Smooth muscle cell (in vitro differentiated cells): ENCODE measurements at regions not wholly inside any gene's neighbourhood (a gene's known extent, or its start where the extent isn't known, plus 50 kb on each side); places are given as distances from the start of the nearest gene placed in this dataset.

ENCODE experiments used
- DNase-seq: peaks from one replicate; lab custom pipeline; 2025; ENCODE audit not compliant: unreplicated experiment; lab: John Stamatoyannopoulos, UW
- H2AFZ ChIP-seq: fragments of 200-600 bp; sonication (generic); 2 replicates; pipeline ENCODE4 v1.6.0; 2016; ENCODE audit warnings: antibody characterized with exemption, low read depth, mild to moderate bottlenecking
- H3F3A ChIP-seq: fragments of 200-600 bp; sonication (generic); 2 replicates; pipeline ENCODE4 v1.6.0; 2017; ENCODE audit warnings: antibody characterized with exemption, low read depth
- H3K27ac ChIP-seq: fragments of 200-600 bp; sonication (generic); 2 replicates; pipeline ENCODE4 v1.5.1; 2016; ENCODE audit warnings: low read depth, mild to moderate bottlenecking
- H3K27me3 ChIP-seq: fragments of 200-600 bp; sonication (generic); 2 replicates; pipeline ENCODE4 v1.6.1; 2016; ENCODE audit warnings: low read depth, mild to moderate bottlenecking
- H3K36me3 ChIP-seq: fragments of 200-600 bp; sonication (generic); 2 replicates; pipeline ENCODE4 v1.5.1; 2016; ENCODE audit warnings: low read depth
- H3K4me1 ChIP-seq: fragments of 200-600 bp; sonication (generic); 2 replicates; pipeline ENCODE4 v1.5.1; 2016; ENCODE audit warnings: low read depth
- H3K4me2 ChIP-seq: fragments of 200-600 bp; sonication (generic); 2 replicates; pipeline ENCODE4 v1.6.0; 2016; ENCODE audit warnings: mild to moderate bottlenecking
- H3K4me3 ChIP-seq: fragments of 200-600 bp; sonication (generic); 2 replicates; pipeline ENCODE4 v1.5.1; 2016; ENCODE audit warnings: mild to moderate bottlenecking
- H3K79me2 ChIP-seq: fragments of 200-600 bp; sonication (generic); 2 replicates; pipeline ENCODE4 v1.6.0; 2016; ENCODE audit warnings: low read depth, mild to moderate bottlenecking
- H3K9ac ChIP-seq: fragments of 200-600 bp; sonication (generic); 2 replicates; pipeline ENCODE4 v1.6.0; 2016; ENCODE audit warnings: low read depth
- H3K9me3 ChIP-seq: fragments of 200-600 bp; sonication (generic); replicated peaks from 2 replicates; pipeline ENCODE4 v1.5.1; 2016; ENCODE audit warnings: low read depth
- H4K20me1 ChIP-seq: fragments of 200-600 bp; sonication (generic); 2 replicates; pipeline ENCODE4 v1.6.0; 2016; ENCODE audit warnings: low read depth
- WGBS: methylation state at CpG from one replicate; pipeline ENCODE4 v1.1.7; 2016; ENCODE audit warnings: low lambda C conversion rate; 5-methylcytosine and 5-hydroxymethylcytosine counted together
- TF ChIP-seq, protein P1 (sequence below): fragments of 200-600 bp; sonication (generic); IDR thresholded peaks from 2 replicates; pipeline ENCODE4 v1.5.1; 2017; ENCODE audit warnings: borderline replicate concordance, mild to moderate bottlenecking, antibody characterized with exemption; ENCODE audit not compliant: insufficient read depth, poor library complexity, severe bottlenecking

DNA sequence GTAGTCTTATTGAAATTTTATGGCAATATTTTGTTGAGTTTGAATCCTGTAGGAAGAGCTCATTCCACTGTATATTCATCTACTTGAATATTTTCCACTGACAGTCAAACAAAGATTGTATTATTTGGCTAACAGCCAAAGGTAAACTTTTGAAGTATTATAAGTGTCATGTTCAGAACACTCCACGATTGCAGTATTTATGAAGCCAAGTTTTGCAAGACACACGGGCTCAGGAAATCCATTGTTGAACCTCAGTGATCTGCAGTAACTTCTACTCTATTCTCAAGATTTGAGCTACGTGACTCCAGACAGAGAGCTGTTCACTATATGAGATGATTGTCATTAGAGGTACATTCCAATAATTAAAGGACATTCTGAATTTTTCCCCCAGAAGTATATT, 302.7 kb upstream of the ADGRL3 start:
- Histone ChIP-seq H3K4me1 (no peaks in the 10 kb centered on the region), H2AFZ (no peak overlapping the region), H3K79me2 (no peaks in the 10 kb centered on the region), H3K27me3 (no peaks in the 10 kb centered on the region), H3K9ac (no peak overlapping the region), H3K9me3 (no peaks in the 10 kb centered on the region), H3F3A (no peaks in the 10 kb centered on the region), H3K36me3 (no peaks in the 10 kb centered on the region), H3K4me2 (no peak overlapping the region), H4K20me1 (no peaks in the 10 kb centered on the region), H3K4me3 (no peak overlapping the region), H3K27ac (no peak overlapping the region)
- no peak for DNase-seq
- TF ChIP-seq, protein P1, sequence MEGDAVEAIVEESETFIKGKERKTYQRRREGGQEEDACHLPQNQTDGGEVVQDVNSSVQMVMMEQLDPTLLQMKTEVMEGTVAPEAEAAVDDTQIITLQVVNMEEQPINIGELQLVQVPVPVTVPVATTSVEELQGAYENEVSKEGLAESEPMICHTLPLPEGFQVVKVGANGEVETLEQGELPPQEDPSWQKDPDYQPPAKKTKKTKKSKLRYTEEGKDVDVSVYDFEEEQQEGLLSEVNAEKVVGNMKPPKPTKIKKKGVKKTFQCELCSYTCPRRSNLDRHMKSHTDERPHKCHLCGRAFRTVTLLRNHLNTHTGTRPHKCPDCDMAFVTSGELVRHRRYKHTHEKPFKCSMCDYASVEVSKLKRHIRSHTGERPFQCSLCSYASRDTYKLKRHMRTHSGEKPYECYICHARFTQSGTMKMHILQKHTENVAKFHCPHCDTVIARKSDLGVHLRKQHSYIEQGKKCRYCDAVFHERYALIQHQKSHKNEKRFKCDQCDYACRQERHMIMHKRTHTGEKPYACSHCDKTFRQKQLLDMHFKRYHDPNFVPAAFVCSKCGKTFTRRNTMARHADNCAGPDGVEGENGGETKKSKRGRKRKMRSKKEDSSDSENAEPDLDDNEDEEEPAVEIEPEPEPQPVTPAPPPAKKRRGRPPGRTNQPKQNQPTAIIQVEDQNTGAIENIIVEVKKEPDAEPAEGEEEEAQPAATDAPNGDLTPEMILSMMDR, result no peak
- WGBS, result 87% methylated on average over 3 of the region's 3 CpGs

DNA sequence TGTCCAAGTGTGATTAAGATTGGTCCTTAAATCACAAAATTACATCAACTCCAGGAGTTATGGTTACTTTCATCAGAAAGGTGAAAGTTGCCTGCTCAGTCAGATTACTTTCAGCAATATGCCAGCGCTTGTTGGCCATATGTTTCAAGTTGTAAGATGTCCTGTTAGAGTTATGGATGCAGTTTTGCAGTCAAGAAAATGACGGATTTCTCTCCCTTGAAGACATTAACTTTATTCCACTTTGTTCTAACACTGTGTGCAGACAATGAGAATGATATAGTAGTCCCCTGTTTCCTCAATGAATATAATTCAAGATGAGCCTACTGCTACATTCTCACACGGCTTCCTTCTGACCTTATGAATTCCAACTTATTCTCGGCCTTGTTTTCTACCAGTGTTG, 295.0 kb upstream of the ADGRL3 start:
- Histone ChIP-seq H3K9me3 (no peaks in the 10 kb centered on the region), H3F3A (no peaks in the 10 kb centered on the region), H3K4me1 (no peaks in the 10 kb centered on the region), H3K4me2 (no peak overlapping the region), H3K79me2 (no peaks in the 10 kb centered on the region), H3K27ac (no peak overlapping the region), H3K9ac (no peak overlapping the region), H4K20me1 (no peaks in the 10 kb centered on the region), H3K27me3 (no peaks in the 10 kb centered on the region), H3K36me3 (no peaks in the 10 kb centered on the region), H2AFZ (no peak overlapping the region), H3K4me3 (no peak overlapping the region)
- 95% methylated on average over 4 of the region's 4 CpGs for WGBS
- TF ChIP-seq, protein P1, result no peak
- DNase-seq, result no peak

DNA sequence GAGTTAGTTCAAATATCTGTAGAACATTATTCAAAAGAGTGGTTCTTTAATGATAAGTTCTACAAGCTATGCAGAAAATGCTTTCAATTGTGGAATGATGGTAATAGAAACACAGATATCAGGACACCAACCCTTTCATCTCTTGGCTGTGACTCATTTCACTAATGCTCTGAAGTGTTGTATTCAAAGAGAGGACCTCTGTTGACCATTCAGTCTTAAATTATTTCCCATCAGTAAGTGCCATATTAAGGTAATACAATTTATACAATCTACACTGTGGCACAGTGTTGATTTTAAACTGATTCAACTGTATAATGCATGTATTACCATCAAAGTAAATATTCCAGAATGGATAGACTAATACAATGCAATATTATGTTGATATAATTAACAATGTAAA, 289.0 kb upstream of the ADGRL3 start:
- DNase-seq, result no peak
- no peaks in the 10 kb centered on the region for H3K4me1 ChIP-seq
- no peaks in the 10 kb centered on the region for H3K27me3 ChIP-seq
- no peaks in the 10 kb centered on the region for H3K36me3 ChIP-seq
- no peaks in the 10 kb centered on the region for H4K20me1 ChIP-seq
- H2AFZ ChIP-seq, result no peak overlapping the region
- no peaks in the 10 kb centered on the region for H3K79me2 ChIP-seq
- H3K27ac ChIP-seq, result no peak overlapping the region
- no peaks in the 10 kb centered on the region for H3K9me3 ChIP-seq
- TF ChIP-seq, protein P1, result no peak
- no peak overlapping the region for H3K4me3 ChIP-seq
- no peaks in the 10 kb centered on the region for H3F3A ChIP-seq
- no peak overlapping the region for H3K4me2 ChIP-seq
- H3K9ac ChIP-seq, result no peak overlapping the region

- Histone ChIP-seq H3K9ac (no peak overlapping the region), H2AFZ (peak overlapping the region; percentile 40), H3K4me2 (no peak overlapping the region), H3K36me3 (no peaks in the 10 kb centered on the region), H3K4me3 (no peak overlapping the region), H4K20me1 (no peaks in the 10 kb centered on the region), H3K4me1 (no peaks in the 10 kb centered on the region), H3K27me3 (no peaks in the 10 kb centered on the region), H3F3A (no peaks in the 10 kb centered on the region), H3K27ac (no peak overlapping the region), H3K79me2 (no peaks in the 10 kb centered on the region), H3K9me3 (no peaks in the 10 kb centered on the region)
- 12% methylated on average over 3 of the region's 3 CpGs for WGBS
- no peak for DNase-seq
- TF ChIP-seq, protein P1, result no peak
Observed at GRCh38 chr4:60913002-60913401, 287.1 kb upstream of the ADGRL3 start.
